ENCODE measurements at regions not wholly inside any gene's neighbourhood (a gene's known extent, or its start where the extent isn't known, plus 50 kb on each side); places are given as distances from the start of the nearest gene placed in this dataset.
"Not testable (repeated sequence)": the region's sequence is repeated elsewhere in the genome, so short reads cannot be mapped to it uniquely, and the experiment has no call there.

- TF ChIP-seq YY1 (IDR thresholded peaks at IDR 0.05; ENCODE audit: insufficient read depth, insufficient read length) (no peak), ZNF274 (IDR thresholded peaks at IDR 0.05; ENCODE audit: low read depth, low read length) (no peak), SUZ12 (IDR thresholded peaks at IDR 0.05; ENCODE audit: extremely low read depth, insufficient read depth, insufficient read length) (no peak)
- Histone ChIP-seq H3K9me3 (ENCODE audit: insufficient read depth, low read length) (no peaks in the 10 kb centered on the region), H3K9ac (ENCODE audit: insufficient read length, low read depth) (no peak overlapping the region), H3K27me3 (ENCODE audit: insufficient read depth, insufficient read length) (no peaks in the 10 kb centered on the region), H3K4me3 (ENCODE audit: insufficient read length, low read depth) (no peak overlapping the region), H3K4me1 (ENCODE audit: insufficient read depth, insufficient read length) (no peaks in the 10 kb centered on the region), H3K36me3 (ENCODE audit: insufficient read depth, insufficient read length, low read length) (no peaks in the 10 kb centered on the region)
- no peak for DNase-seq (ENCODE audit: low read depth, low spot score)
Measured at GRCh38 chr3:19825193-19825592, 108.8 kb downstream of the EFHB start.

GRCh38 chr3:19822805-19823204, 111.2 kb downstream of the EFHB start:
- Histone ChIP-seq H3K27me3 (ENCODE audit: insufficient read depth, insufficient read length) (no peaks in the 10 kb centered on the region), H3K36me3 (ENCODE audit: insufficient read depth, insufficient read length, low read length) (no peaks in the 10 kb centered on the region), H3K9me3 (ENCODE audit: insufficient read depth, low read length) (no peaks in the 10 kb centered on the region), H3K9ac (ENCODE audit: insufficient read length, low read depth) (no peak overlapping the region), H3K4me1 (ENCODE audit: insufficient read depth, insufficient read length) (no peaks in the 10 kb centered on the region), H3K4me3 (ENCODE audit: insufficient read length, low read depth) (no peak overlapping the region)
- DNase-seq (ENCODE audit: low read depth, low spot score), result no peak
- TF ChIP-seq ZNF274 (IDR thresholded peaks at IDR 0.05; ENCODE audit: low read depth, low read length) (no peak), YY1 (IDR thresholded peaks at IDR 0.05; ENCODE audit: insufficient read depth, insufficient read length) (no peak), SUZ12 (IDR thresholded peaks at IDR 0.05; ENCODE audit: extremely low read depth, insufficient read depth, insufficient read length) (no peak)

DNA sequence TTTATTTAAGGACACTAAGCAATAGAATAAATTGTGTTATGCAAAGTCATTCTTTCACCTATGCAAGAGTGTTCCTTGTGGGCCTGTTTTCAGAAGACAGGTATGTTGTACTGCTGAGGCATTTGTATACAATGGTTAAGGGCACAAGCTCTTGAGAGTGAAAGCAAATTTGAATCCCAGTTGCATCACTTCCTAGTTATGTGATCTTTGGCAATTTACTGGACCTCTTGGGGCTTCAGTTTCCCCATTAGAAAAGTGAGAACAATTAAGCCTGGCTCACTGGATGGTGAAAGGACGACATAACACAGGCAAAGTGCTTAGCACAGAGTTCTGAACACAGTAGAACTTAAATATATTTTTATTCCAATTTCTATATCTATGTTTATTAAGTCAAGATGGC, 117.4 kb downstream of the EFHB start:
- no peak for TF ChIP-seq YY1 (IDR thresholded peaks at IDR 0.05; ENCODE audit: insufficient read depth, insufficient read length)
- H3K36me3 ChIP-seq (ENCODE audit: insufficient read depth, insufficient read length, low read length), result no peaks in the 10 kb centered on the region
- H3K27me3 ChIP-seq (ENCODE audit: insufficient read depth, insufficient read length), result no peaks in the 10 kb centered on the region
- DNase-seq (ENCODE audit: low read depth, low spot score), result no peak
- H3K9ac ChIP-seq (ENCODE audit: insufficient read length, low read depth), result no peak overlapping the region
- no peak overlapping the region for H3K4me3 ChIP-seq (ENCODE audit: insufficient read length, low read depth)
- no peaks in the 10 kb centered on the region for H3K4me1 ChIP-seq (ENCODE audit: insufficient read depth, insufficient read length)
- no peaks in the 10 kb centered on the region for H3K9me3 ChIP-seq (ENCODE audit: insufficient read depth, low read length)

DNA sequence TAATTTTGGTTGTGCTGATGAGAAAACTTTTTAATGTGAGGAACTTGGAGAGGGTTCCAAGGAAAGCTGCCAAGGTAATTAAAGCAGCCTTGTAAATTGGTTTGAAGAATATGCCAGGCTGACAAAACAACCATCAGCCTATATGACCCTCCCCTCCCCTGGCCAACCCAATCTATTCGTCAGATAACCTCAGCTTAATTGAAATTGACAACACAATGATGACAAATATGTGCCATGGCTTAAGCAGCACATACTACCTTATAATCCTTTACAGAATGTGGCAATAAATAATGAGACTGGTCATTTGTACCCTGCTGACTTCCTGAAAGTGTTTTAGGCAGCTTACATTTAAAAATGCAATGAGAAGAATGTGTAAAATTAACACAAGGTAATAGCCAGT, 118.2 kb downstream of the EFHB start:
- Histone ChIP-seq H3K36me3 (ENCODE audit: insufficient read depth, insufficient read length, low read length) (no peaks in the 10 kb centered on the region), H3K9me3 (ENCODE audit: insufficient read depth, low read length) (no peaks in the 10 kb centered on the region), H3K9ac (ENCODE audit: insufficient read length, low read depth) (no peak overlapping the region), H3K4me1 (ENCODE audit: insufficient read depth, insufficient read length) (no peaks in the 10 kb centered on the region), H3K4me3 (ENCODE audit: insufficient read length, low read depth) (no peak overlapping the region), H3K27me3 (ENCODE audit: insufficient read depth, insufficient read length) (no peaks in the 10 kb centered on the region)
- TF ChIP-seq SUZ12 (IDR thresholded peaks at IDR 0.05; ENCODE audit: extremely low read depth, insufficient read depth, insufficient read length) (no peak), YY1 (IDR thresholded peaks at IDR 0.05; ENCODE audit: insufficient read depth, insufficient read length) (no peak), ZNF274 (IDR thresholded peaks at IDR 0.05; ENCODE audit: low read depth, low read length) (no peak)
- DNase-seq (ENCODE audit: low read depth, low spot score), result no peak

- H3K9ac ChIP-seq (ENCODE audit: insufficient read length, low read depth); H3K36me3 ChIP-seq (ENCODE audit: insufficient read depth, insufficient read length, low read length); DNase-seq (ENCODE audit: low read depth, low spot score); H3K4me1 ChIP-seq (ENCODE audit: insufficient read depth, insufficient read length); H3K27me3 ChIP-seq (ENCODE audit: insufficient read depth, insufficient read length); H3K4me3 ChIP-seq (ENCODE audit: insufficient read length, low read depth); H3K9me3 ChIP-seq (ENCODE audit: insufficient read depth, low read length): not testable (repeated sequence)
Measured at GRCh38 chr3:19813743-19814142, 120.3 kb downstream of the EFHB start.

GRCh38 chr3:19811689-19812088, 122.3 kb downstream of the EFHB start:
- H3K9me3 ChIP-seq (ENCODE audit: insufficient read depth, low read length), result no peaks in the 10 kb centered on the region
- H3K4me3 ChIP-seq (ENCODE audit: insufficient read length, low read depth), result no peak overlapping the region
- no peaks in the 10 kb centered on the region for H3K36me3 ChIP-seq (ENCODE audit: insufficient read depth, insufficient read length, low read length)
- H3K27me3 ChIP-seq (ENCODE audit: insufficient read depth, insufficient read length), result no peaks in the 10 kb centered on the region
- no peak for DNase-seq (ENCODE audit: low read depth, low spot score)
- no peak overlapping the region for H3K9ac ChIP-seq (ENCODE audit: insufficient read length, low read depth)
- TF ChIP-seq ZNF274 (IDR thresholded peaks at IDR 0.05; ENCODE audit: low read depth, low read length) (no peak), YY1 (IDR thresholded peaks at IDR 0.05; ENCODE audit: insufficient read depth, insufficient read length) (no peak), SUZ12 (IDR thresholded peaks at IDR 0.05; ENCODE audit: extremely low read depth, insufficient read depth, insufficient read length) (no peak)
- no peaks in the 10 kb centered on the region for H3K4me1 ChIP-seq (ENCODE audit: insufficient read depth, insufficient read length)

DNA sequence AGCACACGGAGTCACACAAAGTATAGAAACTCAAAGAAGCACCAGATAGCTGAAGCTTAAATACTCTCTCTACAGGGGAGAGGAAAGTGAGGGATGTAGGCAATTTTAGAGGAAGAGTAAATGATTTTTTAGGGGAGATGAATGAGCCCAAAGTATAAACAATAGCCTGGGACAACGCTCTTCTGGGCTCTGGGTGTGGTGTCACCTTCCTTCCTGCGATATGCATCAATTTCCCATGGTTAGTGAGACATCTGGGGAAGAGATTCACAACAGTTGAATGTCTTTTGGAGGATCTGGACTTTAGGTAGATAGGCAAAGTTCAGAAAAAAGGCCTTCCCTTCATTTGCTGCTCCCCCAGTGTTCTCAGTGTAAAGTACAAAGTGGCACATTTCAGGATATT, 125.2 kb downstream of the EFHB start:
- DNase-seq (ENCODE audit: low read depth, low spot score), result no peak

GRCh38 chr3:19799887-19800286, 134.1 kb downstream of the EFHB start:
- DNase-seq (ENCODE audit: low read depth, low spot score), result no peak
- no peak overlapping the region for H3K9ac ChIP-seq (ENCODE audit: insufficient read length, low read depth)
- H3K9me3 ChIP-seq (ENCODE audit: insufficient read depth, low read length), result peaks cover 34% of the 10 kb centered on the region; the same call in 1 of the 2 replicates
- H3K36me3 ChIP-seq (ENCODE audit: insufficient read depth, insufficient read length, low read length), result no peaks in the 10 kb centered on the region
- H3K4me3 ChIP-seq (ENCODE audit: insufficient read length, low read depth), result no peak overlapping the region
- no peaks in the 10 kb centered on the region for H3K4me1 ChIP-seq (ENCODE audit: insufficient read depth, insufficient read length)
- H3K27me3 ChIP-seq (ENCODE audit: insufficient read depth, insufficient read length), result no peaks in the 10 kb centered on the region
- TF ChIP-seq SUZ12 (IDR thresholded peaks at IDR 0.05; ENCODE audit: extremely low read depth, insufficient read depth, insufficient read length) (no peak), YY1 (IDR thresholded peaks at IDR 0.05; ENCODE audit: insufficient read depth, insufficient read length) (no peak), ZNF274 (IDR thresholded peaks at IDR 0.05; ENCODE audit: low read depth, low read length) (no peak)

More for the DNA sequence above, 125.2 kb downstream of the EFHB start:
- Histone ChIP-seq H3K4me1 (ENCODE audit: insufficient read depth, insufficient read length) (no peaks in the 10 kb centered on the region), H3K4me3 (ENCODE audit: insufficient read length, low read depth) (no peak overlapping the region), H3K36me3 (ENCODE audit: insufficient read depth, insufficient read length, low read length) (no peaks in the 10 kb centered on the region), H3K9me3 (ENCODE audit: insufficient read depth, low read length) (peaks cover 5% of the 10 kb centered on the region; the same call in 1 of the 2 replicates), H3K27me3 (ENCODE audit: insufficient read depth, insufficient read length) (no peaks in the 10 kb centered on the region), H3K9ac (ENCODE audit: insufficient read length, low read depth) (no peak overlapping the region)
- TF ChIP-seq YY1 (IDR thresholded peaks at IDR 0.05; ENCODE audit: insufficient read depth, insufficient read length) (no peak), ZNF274 (IDR thresholded peaks at IDR 0.05; ENCODE audit: low read depth, low read length) (no peak), SUZ12 (IDR thresholded peaks at IDR 0.05; ENCODE audit: extremely low read depth, insufficient read depth, insufficient read length) (no peak)

Measured in NT2/D1 (cell line).